Stimulated activated CD4-positive, alpha-beta T cell treated with anti-CD3 and anti-CD28 coated beads, Interleukin-12 subunit alpha, Interleukin-12 subunit beta, amount 100 ng/mL, for 24 hours (primary cell): ENCODE measurements at regions not wholly inside any gene's neighbourhood (a gene's known extent, or its start where the extent isn't known, plus 50 kb on each side); places are given as distances from the start of the nearest gene placed in this dataset.
"Not testable (repeated sequence)": the region's sequence is repeated elsewhere in the genome, so short reads cannot be mapped to it uniquely, and the experiment has no call there.

Experiments used
- DNase-seq, 2 experiments: peaks; one replicate each; pipeline ENCODE4 v3.0.0-alpha.2; 2020; ENCODE audit warnings: low read depth in 2 of 2

DNA sequence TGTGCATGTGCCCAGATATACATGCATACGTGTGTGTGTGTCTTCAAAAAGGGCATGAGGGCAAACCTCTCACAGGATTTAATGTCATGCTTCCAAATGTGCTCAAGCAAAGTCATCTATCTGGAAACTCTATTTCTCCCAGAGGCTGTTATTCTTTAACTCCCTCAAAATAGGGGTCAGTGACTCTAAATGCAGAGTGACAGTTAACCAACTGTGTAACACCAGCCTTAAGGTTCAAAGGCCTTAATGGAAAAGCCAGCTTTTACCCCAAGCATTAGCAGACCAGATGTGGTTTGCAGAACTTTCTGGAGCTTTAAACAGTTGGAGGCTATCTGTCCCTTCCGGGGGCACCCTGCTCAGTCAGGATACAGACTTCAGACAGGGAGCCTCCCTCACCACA lies 70.4 kb upstream of the SLC7A14 start:
- no peak for DNase-seq

- no peak for DNase-seq
Observed at GRCh38 chr3:170653801-170654200, 67.9 kb upstream of the SLC7A14 start.

- no peak for DNase-seq
Observed at GRCh38 chr3:170651260-170651845, 65.5 kb upstream of the SLC7A14 start.

DNA sequence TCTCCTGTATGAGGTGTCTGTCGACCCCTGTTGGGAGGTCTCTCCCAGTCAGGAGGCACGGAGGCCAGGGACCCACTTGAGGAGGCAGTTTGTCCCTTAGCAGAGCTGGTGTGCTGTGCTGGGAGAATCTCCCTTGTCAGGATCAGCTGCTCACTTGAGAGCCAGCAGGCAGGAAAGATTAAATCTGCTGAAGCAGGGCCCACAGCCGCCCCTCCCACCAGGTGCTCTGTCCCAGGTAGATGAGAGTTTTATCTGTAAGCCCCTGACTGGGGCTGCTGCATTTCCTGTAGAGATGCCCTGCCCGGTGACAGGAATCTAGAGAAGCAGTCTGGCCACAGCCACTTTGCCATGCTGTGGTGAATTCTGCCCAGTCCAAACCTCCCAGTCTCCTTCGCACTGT lies 64.7 kb upstream of the SLC7A14 start:
- DNase-seq = not testable (repeated sequence)

DNA sequence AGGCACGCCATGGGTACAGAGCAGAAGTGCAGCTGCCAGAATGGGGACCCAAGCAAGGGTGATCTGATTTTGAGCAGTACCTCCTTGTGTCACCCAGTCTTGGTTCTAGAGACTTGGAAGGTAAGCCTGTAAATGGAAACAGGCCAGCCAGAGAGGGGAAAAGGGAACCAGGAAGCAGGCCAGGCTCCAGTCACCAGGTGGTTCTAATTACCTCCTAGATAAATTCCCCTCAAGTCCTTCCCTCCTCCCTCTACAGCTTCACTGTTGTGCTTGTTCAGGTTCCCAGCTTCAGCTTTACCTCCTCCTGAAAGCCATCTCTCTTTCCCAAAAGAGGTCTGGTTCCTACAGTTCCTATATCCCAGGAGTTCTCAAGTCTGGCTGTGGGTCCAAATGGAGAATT lies 58.8 kb upstream of the SLC7A14 start:
- no peak for DNase-seq

DNA sequence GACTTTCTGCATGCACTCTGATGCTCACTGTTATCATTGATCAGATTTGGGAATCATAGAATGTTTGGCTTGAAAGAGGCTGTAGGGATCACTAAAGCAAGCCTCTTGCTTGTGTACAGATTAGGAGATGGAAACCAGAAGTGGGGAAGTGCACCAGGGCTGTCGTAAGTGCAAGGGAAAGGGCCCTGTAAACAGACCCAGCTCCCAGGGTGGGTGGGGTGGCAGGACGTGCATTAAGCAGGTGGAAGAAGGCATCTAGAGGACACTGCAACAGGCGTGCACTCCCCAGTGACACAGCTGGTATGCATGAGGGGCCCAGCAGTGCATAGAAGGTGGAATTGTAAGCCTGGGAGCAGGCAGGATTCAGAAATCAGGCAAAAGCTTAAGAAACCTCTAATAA lies 58.0 kb upstream of the SLC7A14 start:
- DNase-seq = no peak

- no peak for DNase-seq
Observed at GRCh38 chr3:170642882-170643601, 57.2 kb upstream of the SLC7A14 start.

DNA sequence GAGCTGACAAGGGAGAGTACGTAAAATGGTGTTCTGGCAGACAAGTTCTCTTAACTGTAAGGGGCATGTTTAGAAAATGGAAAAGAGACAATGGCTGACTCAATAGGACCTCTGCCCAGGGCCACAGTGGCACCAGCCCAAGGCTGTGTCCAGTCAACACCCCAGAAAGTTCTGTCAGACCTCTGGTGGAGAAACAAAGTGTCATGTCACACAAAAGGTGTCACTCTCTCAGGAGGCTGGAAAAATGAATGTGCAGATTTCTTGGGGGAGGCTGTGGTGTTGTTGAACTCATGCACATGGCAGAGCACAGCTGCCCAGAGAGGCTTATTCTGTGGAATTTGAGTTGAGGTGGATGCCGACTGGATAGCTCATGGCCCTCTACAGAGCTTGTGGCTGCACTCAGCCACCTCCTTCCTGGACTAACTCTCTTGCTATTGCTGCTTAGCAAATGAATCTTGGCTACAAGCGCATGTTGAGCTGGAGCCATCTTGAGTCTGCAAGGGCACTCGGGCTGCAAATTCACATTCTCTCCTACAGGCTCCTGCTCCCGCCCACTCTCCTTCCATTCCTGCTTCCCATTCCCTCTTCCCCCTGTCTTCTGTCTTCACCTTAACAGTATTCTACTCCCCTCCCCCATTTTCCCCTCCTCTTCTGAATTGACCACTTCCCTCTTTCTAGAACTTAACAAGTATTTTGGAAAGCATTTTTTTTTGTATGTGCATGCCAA lies 55.8 kb upstream of the SLC7A14 start:
- no peak for DNase-seq

DNA sequence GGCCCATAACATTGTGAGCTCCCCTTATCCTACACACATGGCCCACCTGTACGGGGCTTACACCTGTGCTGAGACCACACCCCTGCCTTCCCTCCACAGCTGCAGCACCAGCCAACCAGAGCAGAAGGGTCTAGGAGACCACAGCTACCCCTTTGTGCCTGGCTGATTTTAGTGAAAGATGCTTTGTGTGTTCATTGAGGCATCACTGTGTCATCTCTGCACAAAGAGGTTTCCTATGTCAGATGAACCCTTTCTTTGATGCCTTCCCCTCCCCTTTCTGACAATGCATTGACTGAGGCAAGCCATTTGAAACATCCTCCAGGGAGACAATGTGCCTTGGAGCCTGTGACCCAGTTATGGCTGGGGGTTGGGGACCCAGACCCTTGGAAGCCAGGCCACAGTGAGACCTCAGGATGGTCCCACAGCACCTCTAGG lies 54.9 kb upstream of the SLC7A14 start:
- no peak for DNase-seq

GRCh38 chr3:170638988-170639387 lies 53.1 kb upstream of the SLC7A14 start:
- DNase-seq = no peak

DNA sequence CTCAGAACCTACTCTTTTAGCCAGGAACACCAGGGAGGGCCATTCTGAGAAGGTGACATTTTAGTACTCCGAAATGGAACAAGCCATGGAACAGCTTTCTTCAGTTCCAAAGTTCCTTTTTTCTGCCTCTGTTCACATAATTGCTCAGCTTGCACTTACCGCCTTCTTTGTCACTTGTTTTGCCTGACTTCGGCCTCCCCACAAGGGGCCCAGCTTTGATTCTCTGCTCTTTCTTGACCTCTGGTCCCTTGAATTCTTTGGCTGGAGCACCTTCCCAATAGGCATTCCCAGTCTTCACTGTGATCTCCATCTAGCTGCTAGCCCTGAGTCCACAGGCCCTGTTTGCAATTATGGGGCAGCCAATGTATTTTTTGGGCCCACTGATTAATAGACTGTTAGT lies 51.4 kb upstream of the SLC7A14 start:
- no peak for DNase-seq

- no peak for DNase-seq
Observed at GRCh38 chr3:170636400-170636973, 50.6 kb upstream of the SLC7A14 start.
